GM19240 (cell line): ENCODE measurements at regions not wholly inside any gene's neighbourhood (a gene's known extent, or its start where the extent isn't known, plus 50 kb on each side); places are given as distances from the start of the nearest gene placed in this dataset.
"Not testable (repeated sequence)": the region's sequence is repeated elsewhere in the genome, so short reads cannot be mapped to it uniquely, and the experiment has no call there.

Experiments
- DNase-seq: peaks from one replicate; pipeline ENCODE4 v3.0.0; 2011; ENCODE audit warnings: low spot score; ENCODE audit not compliant: insufficient read length

- DNase-seq = no peak
These were observed 785.1 kb downstream of the EDEM1 start for GRCh38 chr3:5972586-5972985.

GRCh38 chr3:5974630-5975322 lies 787.3 kb downstream of the EDEM1 start:
- DNase-seq = no peak

GRCh38 chr3:5977331-5977730 lies 789.8 kb downstream of the EDEM1 start:
- no peak for DNase-seq

- DNase-seq = no peak
These were observed 793.0 kb downstream of the EDEM1 start for GRCh38 chr3:5980475-5980874.

GRCh38 chr3:5994651-5995050 lies 807.1 kb downstream of the EDEM1 start:
- DNase-seq = no peak

GRCh38 chr3:6018456-6018855 lies 830.9 kb downstream of the EDEM1 start:
- no peak for DNase-seq

- DNase-seq = no peak
These were observed 835.1 kb downstream of the EDEM1 start for GRCh38 chr3:6022621-6023020.

GRCh38 chr3:6025032-6025431 lies 835.9 kb upstream of the GRM7 start:
- DNase-seq = no peak

- DNase-seq = not testable (repeated sequence)
These were observed 830.3 kb upstream of the GRM7 start for GRCh38 chr3:6030648-6031047.

GRCh38 chr3:6035626-6036025 lies 825.3 kb upstream of the GRM7 start:
- DNase-seq = no peak

GRCh38 chr3:6039971-6040370 lies 820.9 kb upstream of the GRM7 start:
- no peak for DNase-seq

GRCh38 chr3:6041894-6042293 lies 819.0 kb upstream of the GRM7 start:
- DNase-seq = no peak

- DNase-seq = no peak
These were observed 813.9 kb upstream of the GRM7 start for GRCh38 chr3:6047016-6047415.

GRCh38 chr3:6060251-6060650 lies 800.7 kb upstream of the GRM7 start:
- no peak for DNase-seq

GRCh38 chr3:6062261-6063187 lies 798.4 kb upstream of the GRM7 start:
- no peak for DNase-seq

GRCh38 chr3:6066397-6066796 lies 794.5 kb upstream of the GRM7 start:
- no peak for DNase-seq

GRCh38 chr3:6066868-6067578 lies 793.9 kb upstream of the GRM7 start:
- not testable (repeated sequence) for DNase-seq

- DNase-seq = no peak
These were observed 786.0 kb upstream of the GRM7 start for GRCh38 chr3:6074952-6075351.

GRCh38 chr3:6078436-6078835 lies 782.5 kb upstream of the GRM7 start:
- DNase-seq = no peak

GRCh38 chr3:6079011-6079410 lies 781.9 kb upstream of the GRM7 start:
- no peak for DNase-seq

- DNase-seq = no peak
These were observed 781.2 kb upstream of the GRM7 start for GRCh38 chr3:6079561-6080179.

- DNase-seq = no peak
These were observed 772.5 kb upstream of the GRM7 start for GRCh38 chr3:6088433-6088832.
